Panc1 (cell line): ENCODE measurements at regions not wholly inside any gene's neighbourhood (a gene's known extent, or its start where the extent isn't known, plus 50 kb on each side); places are given as distances from the start of the nearest gene placed in this dataset.

Experiments used
- CTCF ChIP-seq: fragments of 450-650 bp; IDR thresholded peaks from 2 replicates; pipeline ENCODE4 v1.5.1; 2017; ENCODE audit warnings: mild to moderate bottlenecking
- POLR2AphosphoS5 ChIP-seq: IDR thresholded peaks from 2 replicates; pipeline ENCODE4 v1.6.1; 2012; ENCODE audit warnings: mild to moderate bottlenecking, low read depth, low read length, moderate library complexity

GRCh38 chr20:4476903-4477500 lies 209.3 kb upstream of the PRNP start:
- TF ChIP-seq CTCF (no peak), POLR2AphosphoS5 (no peak)
